Upper lobe of left lung (tissue), 6 donors: ENCODE measurements at regions not wholly inside any gene's neighbourhood (a gene's known extent, or its start where the extent isn't known, plus 50 kb on each side); places are given as distances from the start of the nearest gene placed in this dataset.

ENCODE experiments used
- ATAC-seq, 2 donors: fragments of 200-7000 bp; cut with Tn5 transposase; one replicate each; pipeline ENCODE4 v1.9.1; 2022; ENCODE audit warnings: mild to moderate bottlenecking in 2 of 2, moderate library complexity in 2 of 2; ENCODE audit not compliant: low FRiP score in 2 of 2
- DNase-seq, 2 donors: peaks; one replicate each; pipeline ENCODE4 v3.0.0-alpha.2; 2019 to 2020
- H3K27ac ChIP-seq, 4 donors: fragments of 200-600 bp; sonication (generic); one replicate each; pipeline ENCODE4 v1.5.1; 2016 to 2019
- H3K27me3 ChIP-seq, 4 donors: fragments of 200-600 bp; sonication (generic); one replicate each; pipeline ENCODE4 v1.5.1; 2017 to 2019
- H3K36me3 ChIP-seq, 4 donors: fragments of 200-600 bp; sonication (generic); one replicate each; pipeline ENCODE4 v1.5.1; 2016 to 2019
- H3K4me1 ChIP-seq, 4 donors: fragments of 200-600 bp; sonication (generic); one replicate each; pipeline ENCODE4 v1.5.1; 2018 to 2019
- H3K4me3 ChIP-seq, 4 donors: fragments of 200-600 bp; sonication (generic); one replicate each; pipeline ENCODE4 v1.5.1; 2017 to 2019; ENCODE audit warnings: mild to moderate bottlenecking in 2 of 4, moderate library complexity in 1 of 4
- H3K9me3 ChIP-seq, 4 donors: fragments of 200-600 bp; sonication (generic); one replicate each; pipeline ENCODE4 v1.5.1; 2018 to 2019
- EP300 ChIP-seq, 4 donors: sonication (generic); formaldehyde crosslinking; IDR thresholded peaks; one replicate each; pipeline ENCODE4 v1.5.1; 2017; ENCODE audit warnings: antibody characterized with exemption in 4 of 4, control low read depth in 2 of 4
- POLR2A ChIP-seq, 4 donors: fragments of 450-650 bp; IDR thresholded peaks; one replicate each; pipeline ENCODE4 v1.5.1; 2016 to 2017; ENCODE audit warnings: antibody characterized with exemption in 4 of 4, mild to moderate bottlenecking in 2 of 4
- POLR2AphosphoS5 ChIP-seq, 2 donors: sonication (generic); formaldehyde crosslinking; IDR thresholded peaks; one replicate each; pipeline ENCODE4 v1.5.1; 2017; ENCODE audit warnings: antibody characterized with exemption in 2 of 2
- WGBS, 2 donors: methylation state at CpG; one replicate each; pipeline ENCODE4 v1.1.5; 2017 to 2018; 5-methylcytosine and 5-hydroxymethylcytosine counted together
- TF ChIP-seq, protein P1 (sequence below), 6 experiments: fragments of 450-650 bp in 4 of 6; fragments of 200-600 bp in 2 of 6; sonication (generic) in 2 of 6; IDR thresholded peaks; one replicate each; pipeline ENCODE4 v1.5.1; 2016 to 2019; ENCODE audit warnings: antibody characterized with exemption in 6 of 6
- donor health status: DM: no; HTN: no; CAD: no; lungs with moderate emphysema.
- donor health status: DM: no; HTN: yes; CAD: no; lungs with severe emphysema.

DNA sequence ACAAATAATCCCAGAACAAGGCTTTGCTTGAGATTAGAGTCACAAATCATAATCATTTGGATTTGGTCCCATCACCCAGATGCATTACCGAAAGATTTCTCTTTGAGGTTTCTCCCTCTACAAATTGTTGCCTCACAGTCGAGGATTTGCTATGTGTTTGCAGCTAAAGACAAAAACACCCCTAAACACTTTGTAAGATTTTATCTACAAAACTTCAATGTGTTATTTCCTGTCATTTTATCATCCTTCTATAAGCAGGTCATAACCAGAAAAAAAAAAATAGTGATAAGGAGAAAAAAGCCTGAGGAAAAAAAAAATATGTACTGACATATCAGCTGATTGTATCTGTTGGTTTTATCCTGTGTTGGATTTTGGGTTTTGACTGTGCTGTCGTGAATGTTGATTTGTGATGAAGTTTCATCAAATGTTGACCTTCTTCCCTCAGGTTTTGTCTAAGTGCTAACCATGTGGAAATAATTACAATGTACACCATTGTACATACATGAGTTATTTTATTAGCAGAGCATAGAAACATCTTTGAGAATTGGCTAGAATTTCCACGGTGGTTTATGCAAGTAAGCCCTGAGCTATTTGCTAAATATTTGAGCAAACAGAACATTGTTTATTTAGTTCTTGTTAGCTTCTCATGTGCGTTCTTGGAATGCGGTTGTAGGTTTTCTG is 274.4 kb downstream of the NEBL start:
- no peak for TF ChIP-seq POLR2AphosphoS5 (IDR thresholded peaks at IDR 0.05)
- TF ChIP-seq POLR2A (IDR thresholded peaks at IDR 0.05), result no peak
- TF ChIP-seq, protein P1, sequence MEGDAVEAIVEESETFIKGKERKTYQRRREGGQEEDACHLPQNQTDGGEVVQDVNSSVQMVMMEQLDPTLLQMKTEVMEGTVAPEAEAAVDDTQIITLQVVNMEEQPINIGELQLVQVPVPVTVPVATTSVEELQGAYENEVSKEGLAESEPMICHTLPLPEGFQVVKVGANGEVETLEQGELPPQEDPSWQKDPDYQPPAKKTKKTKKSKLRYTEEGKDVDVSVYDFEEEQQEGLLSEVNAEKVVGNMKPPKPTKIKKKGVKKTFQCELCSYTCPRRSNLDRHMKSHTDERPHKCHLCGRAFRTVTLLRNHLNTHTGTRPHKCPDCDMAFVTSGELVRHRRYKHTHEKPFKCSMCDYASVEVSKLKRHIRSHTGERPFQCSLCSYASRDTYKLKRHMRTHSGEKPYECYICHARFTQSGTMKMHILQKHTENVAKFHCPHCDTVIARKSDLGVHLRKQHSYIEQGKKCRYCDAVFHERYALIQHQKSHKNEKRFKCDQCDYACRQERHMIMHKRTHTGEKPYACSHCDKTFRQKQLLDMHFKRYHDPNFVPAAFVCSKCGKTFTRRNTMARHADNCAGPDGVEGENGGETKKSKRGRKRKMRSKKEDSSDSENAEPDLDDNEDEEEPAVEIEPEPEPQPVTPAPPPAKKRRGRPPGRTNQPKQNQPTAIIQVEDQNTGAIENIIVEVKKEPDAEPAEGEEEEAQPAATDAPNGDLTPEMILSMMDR (IDR thresholded peaks at IDR 0.05), result no peak
- TF ChIP-seq EP300 (IDR thresholded peaks at IDR 0.05), result no peak
- WGBS, 2 donors, result 19 to 24% methylated on average over 6 of the region's 6 CpGs
- Histone ChIP-seq H3K27ac (peak overlapping the region in 1 of 4 donors; percentile 4), H3K27me3 (no peaks in the 10 kb centered on the region), H3K9me3 (no peaks in the 10 kb centered on the region), H3K4me1 (peaks cover 5 to 10% (median 7%) of the 10 kb centered on the region in 4 donors), H3K4me3 (no peak overlapping the region), H3K36me3 (no peaks in the 10 kb centered on the region)
- no peak for DNase-seq
- ATAC-seq, result peak; percentile 63 to 70

DNA sequence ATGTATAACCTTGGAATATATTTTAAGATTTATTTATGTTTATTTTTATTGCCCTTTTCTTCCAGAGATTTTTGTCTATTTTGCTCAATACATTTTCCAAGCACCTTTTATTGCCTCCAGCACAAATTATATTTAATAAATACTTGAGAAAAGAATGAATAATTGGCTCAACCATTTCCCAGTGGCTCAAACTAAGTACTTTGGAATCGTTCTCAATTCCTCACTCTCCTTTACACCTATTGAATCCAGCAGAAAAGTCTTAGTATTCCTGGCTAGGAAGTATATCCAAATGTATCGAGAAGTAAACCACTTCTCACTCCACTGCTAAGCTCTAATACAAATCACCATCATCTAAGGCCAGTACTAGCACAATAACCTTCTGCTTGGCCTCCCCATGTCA is 276.1 kb downstream of the NEBL start:
- no peak overlapping the region for H3K4me3 ChIP-seq
- peaks cover 5 to 10% (median 7%) of the 10 kb centered on the region in 4 donors for H3K4me1 ChIP-seq
- no peak overlapping the region for H3K27ac ChIP-seq
- 85 to 90% methylated on average over 2 of the region's 2 CpGs for WGBS, 2 donors
- no peaks in the 10 kb centered on the region for H3K9me3 ChIP-seq
- H3K27me3 ChIP-seq, result no peaks in the 10 kb centered on the region
- no peaks in the 10 kb centered on the region for H3K36me3 ChIP-seq
- no peak for TF ChIP-seq POLR2AphosphoS5 (IDR thresholded peaks at IDR 0.05)
- TF ChIP-seq, protein P1 (IDR thresholded peaks at IDR 0.05), result no peak
- no peak for TF ChIP-seq EP300 (IDR thresholded peaks at IDR 0.05)
- no peak for TF ChIP-seq POLR2A (IDR thresholded peaks at IDR 0.05)
- ATAC-seq (no peak), DNase-seq (no peak)

- WGBS, 2 donors, result 76 to 77% methylated on average over 3 of the region's 3 CpGs
These were observed 279.0 kb downstream of the NEBL start for GRCh38 chr10:20618011-20618547.

DNA sequence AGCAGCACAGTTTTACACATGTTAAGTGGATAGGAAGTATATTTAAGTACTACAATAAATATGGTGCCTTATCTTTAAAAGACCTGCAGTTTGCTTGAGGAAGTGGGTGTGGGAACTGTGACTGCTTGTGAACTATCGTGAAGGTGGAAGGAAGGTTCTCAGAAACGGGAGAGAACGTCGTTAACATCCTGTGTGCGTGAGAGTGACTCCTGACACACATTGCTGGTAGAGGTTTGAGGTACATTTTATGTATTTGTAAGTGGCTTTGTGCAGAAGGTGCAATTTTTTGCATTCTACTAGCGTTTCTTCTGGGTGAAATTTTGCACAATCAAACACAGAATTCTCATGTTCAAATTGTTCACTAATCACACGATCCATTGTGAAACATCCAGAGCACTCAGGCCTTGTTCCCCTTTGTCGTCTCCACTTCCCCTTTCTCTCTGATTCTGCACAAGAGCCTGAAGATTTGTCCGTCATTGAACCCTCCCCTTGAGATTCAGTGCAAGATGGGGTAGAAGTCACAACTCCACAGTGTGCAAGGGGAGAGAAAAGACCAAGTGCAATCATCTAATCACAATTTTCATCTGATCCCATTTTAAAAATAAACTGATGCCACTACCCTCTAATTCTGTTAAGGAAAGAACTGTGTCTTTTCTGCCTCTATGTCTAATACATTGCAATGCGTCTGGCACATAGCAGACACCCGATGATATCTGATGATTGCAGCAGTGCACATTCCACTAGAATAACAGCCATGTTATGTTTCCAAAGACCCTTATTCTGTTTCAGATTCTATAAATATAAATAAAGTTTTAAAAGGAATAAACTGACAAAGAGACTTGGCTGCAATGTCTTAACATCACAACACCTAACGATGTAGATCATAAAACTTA is 279.9 kb downstream of the NEBL start:
- H3K27me3 ChIP-seq, result no peaks in the 10 kb centered on the region
- WGBS, 2 donors, result 37 to 65% methylated on average over 12 of the region's 12 CpGs
- peaks cover 0 to 2% (median 0%) of the 10 kb centered on the region in 4 donors for H3K4me1 ChIP-seq
- DNase-seq, result no peak
- ATAC-seq, result peak in 1 of 2 donors; percentile 69
- H3K36me3 ChIP-seq, result no peaks in the 10 kb centered on the region
- H3K27ac ChIP-seq, result no peak overlapping the region
- H3K9me3 ChIP-seq, result no peaks in the 10 kb centered on the region
- H3K4me3 ChIP-seq, result peak overlapping the region in 1 of 4 donors; percentile 7
- TF ChIP-seq, protein P1 (IDR thresholded peaks at IDR 0.05), result no peak
- TF ChIP-seq POLR2AphosphoS5 (IDR thresholded peaks at IDR 0.05) (no peak), POLR2A (IDR thresholded peaks at IDR 0.05) (no peak), EP300 (IDR thresholded peaks at IDR 0.05) (no peak)

More at GRCh38 chr10:20618011-20618547, 279.0 kb downstream of the NEBL start:
- H3K4me3 ChIP-seq, result no peak overlapping the region
- no peaks in the 10 kb centered on the region for H3K27me3 ChIP-seq
- ATAC-seq, result no peak
- H3K27ac ChIP-seq, result no peak overlapping the region
- DNase-seq, result no peak
- TF ChIP-seq POLR2A (IDR thresholded peaks at IDR 0.05) (no peak), EP300 (IDR thresholded peaks at IDR 0.05) (no peak), POLR2AphosphoS5 (IDR thresholded peaks at IDR 0.05) (no peak)
- TF ChIP-seq, protein P1 (IDR thresholded peaks at IDR 0.05), result no peak
- no peaks in the 10 kb centered on the region for H3K9me3 ChIP-seq
- peaks cover 0 to 6% (median 4%) of the 10 kb centered on the region in 4 donors for H3K4me1 ChIP-seq
- H3K36me3 ChIP-seq, result no peaks in the 10 kb centered on the region
